Hematopoietic multipotent progenitor cell treated with erythropoietin and hydrocortisone succinate and interleukin-3 and kit ligand, for 15 days (in vitro differentiated cells): ENCODE measurements at regions not wholly inside any gene's neighbourhood (a gene's known extent, or its start where the extent isn't known, plus 50 kb on each side); places are given as distances from the start of the nearest gene placed in this dataset.
"Not testable (repeated sequence)": the region's sequence is repeated elsewhere in the genome, so short reads cannot be mapped to it uniquely, and the experiment has no call there.

ENCODE experiments used
- DNase-seq: peaks from one replicate; pipeline ENCODE4 v3.0.0-alpha.2; 2015; ENCODE audit warnings: low spot score

DNA sequence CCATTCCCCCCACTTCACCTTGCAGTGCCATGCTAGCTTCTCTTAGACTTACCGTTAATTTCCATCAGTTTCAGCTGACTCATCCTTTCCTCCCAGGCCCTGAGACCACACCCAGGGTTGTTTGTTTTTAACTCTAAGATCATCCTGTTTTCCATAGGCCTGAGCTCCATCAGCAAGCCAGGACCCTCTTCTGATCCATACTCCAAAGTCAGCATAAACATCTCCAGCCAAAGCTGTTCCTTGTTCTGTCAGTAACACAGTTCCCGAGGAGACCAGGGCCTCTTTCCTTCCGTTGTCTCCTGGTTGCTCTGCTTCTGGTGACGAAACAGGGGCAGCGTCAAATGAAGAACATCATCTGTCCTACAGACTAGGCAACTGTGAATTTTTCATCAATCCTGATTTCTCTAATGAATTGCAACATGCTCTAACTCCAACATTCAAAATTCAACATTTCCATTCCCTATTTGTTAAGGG, 83.8 kb upstream of the HNF1B start:
- peak; percentile 46 for DNase-seq

DNA sequence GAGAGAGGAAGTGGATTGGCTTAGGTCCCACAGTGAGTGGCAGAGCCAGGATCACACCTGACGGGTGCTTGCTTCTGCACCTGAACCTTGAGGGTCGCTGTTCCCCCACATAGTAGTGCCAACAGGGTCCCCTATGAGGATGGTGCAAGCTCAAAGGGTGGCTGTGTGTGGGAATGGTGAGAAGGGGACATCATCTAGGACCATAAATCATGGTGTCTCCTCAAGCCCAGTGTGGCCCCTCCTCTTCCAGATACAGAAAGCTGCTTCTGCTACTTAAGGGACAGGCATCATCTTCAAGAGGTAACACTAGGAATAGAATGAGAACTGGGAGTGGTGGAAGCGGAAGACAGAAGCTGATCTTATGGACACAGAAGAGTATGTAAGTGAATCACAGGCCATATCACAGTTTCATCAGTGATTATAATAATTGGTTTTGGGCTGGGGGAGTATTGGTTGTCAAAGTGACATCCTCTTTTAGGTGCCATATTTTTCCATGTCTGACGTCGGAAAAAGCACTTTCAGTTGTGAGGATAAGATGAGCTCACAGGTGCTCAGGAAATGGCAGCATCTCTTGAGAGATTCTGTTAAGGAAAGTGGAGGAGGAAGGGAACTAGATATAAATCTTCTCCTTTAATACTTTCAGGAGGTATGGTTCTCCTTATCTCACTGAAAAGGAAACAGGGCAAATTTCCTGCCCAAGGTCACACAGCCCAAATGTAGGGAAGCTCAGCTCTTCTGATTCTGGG, 83.2 kb upstream of the HNF1B start:
- no peak for DNase-seq

DNA sequence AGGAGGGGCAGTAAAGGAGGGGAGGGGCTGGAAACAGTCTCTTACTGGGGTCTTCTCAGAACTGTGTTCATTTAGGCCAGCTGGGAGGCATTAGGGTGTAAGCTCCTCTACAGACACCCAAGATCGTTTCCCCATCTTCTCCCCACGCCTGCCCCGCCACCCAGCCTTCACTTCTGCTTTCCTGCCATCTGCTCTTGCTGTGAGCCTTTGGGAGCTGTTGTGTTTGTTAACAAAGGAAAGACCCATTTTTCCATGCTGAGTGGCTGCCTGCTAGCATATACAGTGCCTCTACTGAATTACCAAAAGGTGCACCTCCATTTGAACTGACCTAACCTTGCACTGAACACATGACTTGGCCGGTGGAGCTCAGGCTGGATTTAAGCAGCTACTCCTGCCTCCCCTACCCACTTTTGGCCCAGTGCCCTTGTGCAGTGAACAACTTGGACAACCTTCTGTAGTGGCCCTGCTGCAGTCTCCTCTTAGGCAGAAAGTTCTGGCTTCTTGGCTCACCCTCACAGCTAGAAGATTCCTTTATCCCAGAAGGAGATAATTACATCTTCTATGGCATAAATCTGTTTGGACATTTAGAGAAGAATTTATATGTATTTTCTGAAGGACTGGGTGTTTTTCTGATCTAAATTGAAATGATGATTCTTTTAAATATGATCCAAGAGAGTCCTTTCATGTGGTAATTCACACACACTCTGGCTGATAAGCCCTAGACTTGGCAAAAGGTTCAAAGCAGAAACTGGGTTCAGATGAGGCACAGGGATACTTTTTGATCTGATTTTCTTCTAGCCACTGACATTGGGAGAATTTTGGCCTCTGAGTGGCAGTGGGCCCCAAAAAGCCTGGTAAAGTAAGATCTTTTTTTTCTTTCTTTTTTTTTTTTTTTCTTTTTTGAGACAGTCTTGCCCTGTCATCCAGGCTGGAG, 81.9 kb upstream of the HNF1B start:
- DNase-seq, result no peak

- no peak for DNase-seq
These were observed 81.0 kb upstream of the HNF1B start for GRCh38 chr17:37825851-37826250.

DNA sequence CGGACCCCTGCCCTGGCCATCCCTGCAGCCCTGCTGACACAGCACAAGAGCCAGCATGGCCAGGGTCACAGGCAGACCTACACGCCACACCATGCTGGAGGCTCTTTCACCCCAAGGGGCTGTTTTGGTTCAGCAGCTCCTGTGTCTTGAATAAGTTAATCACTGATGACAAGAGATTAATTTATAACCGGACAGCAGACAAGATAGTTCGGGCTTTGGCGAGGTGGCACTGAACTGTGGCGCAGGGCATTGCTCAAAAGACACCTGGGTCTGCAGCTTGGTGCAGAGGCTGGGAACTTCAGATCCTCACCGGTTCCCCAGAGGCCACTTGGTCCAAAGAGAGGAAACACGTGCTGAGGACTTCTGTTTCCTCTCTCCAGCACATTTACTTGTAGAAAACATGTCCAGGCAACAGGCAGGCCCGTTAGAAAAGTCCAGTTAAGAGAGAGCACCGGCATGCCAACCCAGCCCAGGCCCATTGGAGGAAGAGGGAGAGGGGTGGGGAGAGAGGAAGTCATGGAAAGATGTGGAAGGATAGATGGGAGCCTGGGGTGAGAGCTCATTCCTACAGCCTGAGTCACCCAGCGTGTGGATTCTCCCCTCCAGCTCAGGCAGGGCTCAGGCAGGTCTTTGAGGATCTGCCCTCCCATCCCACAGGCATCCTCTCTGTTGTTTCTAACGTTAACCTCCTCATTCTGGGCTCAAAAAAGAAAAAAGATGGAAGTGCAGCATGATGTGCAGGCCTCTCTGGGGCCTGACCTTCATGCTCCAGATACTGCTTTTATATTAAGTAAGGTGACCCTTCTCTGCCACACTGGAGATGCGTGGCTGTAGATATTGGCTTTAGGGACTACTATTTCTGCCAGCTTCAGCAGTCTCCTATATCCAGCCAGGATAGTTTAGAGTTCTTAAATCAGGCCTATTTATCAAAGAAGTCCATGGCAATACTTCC, 80.0 kb upstream of the HNF1B start:
- no peak for DNase-seq

GRCh38 chr17:37823996-37824395, 79.1 kb upstream of the HNF1B start:
- no peak for DNase-seq

- DNase-seq, result no peak
These were observed 76.3 kb upstream of the HNF1B start for GRCh38 chr17:37820995-37821713.

- DNase-seq, result no peak
These were observed 75.6 kb upstream of the HNF1B start for GRCh38 chr17:37820313-37820994.

DNA sequence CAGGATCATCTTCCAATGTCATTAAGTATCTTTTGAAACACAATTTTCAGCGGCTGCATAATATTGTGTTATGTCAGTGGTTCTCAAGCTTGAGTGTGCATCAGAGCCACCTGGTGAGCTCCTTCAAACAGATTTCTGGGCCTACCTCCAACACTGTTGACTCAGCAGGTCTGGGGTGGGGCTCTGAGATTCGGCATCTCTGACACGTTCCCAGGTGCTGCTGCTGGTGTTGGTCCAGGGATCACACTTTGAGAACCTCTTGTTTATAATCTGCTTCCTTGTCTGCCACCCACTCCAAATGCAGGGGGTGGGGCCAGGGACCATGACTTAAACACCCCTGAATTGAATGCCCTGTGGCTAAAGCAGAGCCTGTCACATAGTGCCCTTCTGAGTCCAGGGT, 73.8 kb upstream of the HNF1B start:
- peak; percentile 16 for DNase-seq

DNA sequence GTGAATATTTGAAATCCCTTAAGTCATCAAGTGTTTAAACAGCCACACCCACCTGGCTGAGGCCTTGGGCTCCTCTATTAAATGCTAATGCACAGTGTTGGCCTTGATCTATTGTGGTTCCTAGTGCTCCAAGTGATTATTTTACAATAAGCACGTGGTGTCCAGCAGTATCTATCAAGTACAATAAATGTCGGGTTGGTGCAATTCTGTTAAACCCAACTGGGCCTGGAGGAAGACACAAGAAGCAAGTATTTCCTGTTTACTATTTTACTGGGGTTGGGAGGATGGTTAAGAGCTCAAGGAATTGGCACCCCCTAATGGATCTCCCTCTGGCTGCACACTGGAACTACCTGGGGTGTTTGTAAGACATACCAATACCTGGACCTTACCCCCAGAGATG, 72.1 kb upstream of the HNF1B start:
- DNase-seq, result no peak

GRCh38 chr17:37815536-37815935, 70.7 kb upstream of the HNF1B start:
- no peak for DNase-seq

- no peak for DNase-seq
These were observed 68.9 kb upstream of the HNF1B start for GRCh38 chr17:37813751-37814150.

DNA sequence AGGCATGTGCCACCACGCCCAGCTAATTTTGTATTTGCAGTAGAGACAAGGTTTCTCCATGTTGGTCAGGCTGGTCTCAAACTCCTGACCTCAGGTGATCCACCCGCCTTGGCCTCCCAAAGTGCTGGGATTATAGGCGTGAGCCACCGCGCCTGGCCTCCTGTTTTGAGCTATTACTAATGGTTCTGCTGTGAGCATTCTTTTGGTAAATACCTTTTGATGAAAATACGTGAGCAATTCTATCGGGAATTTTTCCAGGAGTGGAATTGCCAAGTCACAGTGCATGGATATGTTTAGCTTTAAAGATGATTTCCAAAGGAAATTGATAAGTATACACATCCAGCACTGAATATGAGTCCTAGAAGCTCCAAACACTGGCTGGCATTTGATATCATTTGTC, 64.0 kb upstream of the HNF1B start:
- not testable (repeated sequence) for DNase-seq

GRCh38 chr17:37802712-37803416, 58.0 kb upstream of the HNF1B start:
- DNase-seq, result no peak

DNA sequence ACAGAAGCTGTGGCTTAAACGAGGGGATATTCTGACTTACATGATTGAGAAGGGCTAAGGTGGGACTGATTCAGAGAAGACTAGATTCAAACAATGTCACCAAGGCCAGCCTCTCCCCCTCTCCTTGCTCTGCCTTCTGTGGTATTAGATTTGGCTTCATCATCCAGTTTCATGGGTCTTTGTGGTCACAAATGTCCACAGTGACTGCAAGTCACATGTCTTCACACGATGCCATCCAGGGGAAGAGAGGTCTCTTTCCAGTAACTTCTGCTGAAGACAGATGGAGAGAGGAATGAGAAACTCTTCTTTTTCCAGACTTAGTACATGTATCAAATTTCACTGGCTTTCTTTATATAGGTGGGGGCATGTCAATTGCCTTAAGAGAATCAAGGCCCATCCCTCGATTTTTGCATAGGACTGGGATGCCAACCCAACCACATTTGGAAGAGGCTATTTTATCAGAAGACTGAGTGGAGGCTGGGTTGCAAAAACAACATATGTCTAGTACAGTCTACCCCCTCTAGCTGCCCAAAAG, 57.3 kb upstream of the HNF1B start:
- DNase-seq, result no peak

DNA sequence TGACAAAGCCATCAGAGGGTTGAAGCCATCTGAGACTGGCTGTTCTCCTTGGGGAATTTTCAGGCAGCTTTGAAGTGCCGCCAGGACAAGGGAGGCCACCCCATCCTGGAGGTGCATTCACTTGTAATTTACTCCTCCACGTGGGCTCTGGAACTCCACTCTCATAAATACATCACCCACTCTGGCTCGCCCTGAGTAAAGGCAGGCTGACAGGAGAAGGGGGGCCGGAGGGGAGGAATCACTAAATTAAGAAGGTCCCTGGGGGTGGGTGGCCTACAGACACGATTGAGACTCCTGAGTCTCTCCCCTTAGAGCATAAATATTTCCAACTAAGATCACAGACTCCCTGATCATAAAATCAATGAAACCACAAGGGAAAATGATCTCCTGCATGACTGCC, 56.3 kb upstream of the HNF1B start:
- DNase-seq, result no peak

- no peak for DNase-seq
These were observed 52.3 kb upstream of the HNF1B start for GRCh38 chr17:37797206-37797605.

DNA sequence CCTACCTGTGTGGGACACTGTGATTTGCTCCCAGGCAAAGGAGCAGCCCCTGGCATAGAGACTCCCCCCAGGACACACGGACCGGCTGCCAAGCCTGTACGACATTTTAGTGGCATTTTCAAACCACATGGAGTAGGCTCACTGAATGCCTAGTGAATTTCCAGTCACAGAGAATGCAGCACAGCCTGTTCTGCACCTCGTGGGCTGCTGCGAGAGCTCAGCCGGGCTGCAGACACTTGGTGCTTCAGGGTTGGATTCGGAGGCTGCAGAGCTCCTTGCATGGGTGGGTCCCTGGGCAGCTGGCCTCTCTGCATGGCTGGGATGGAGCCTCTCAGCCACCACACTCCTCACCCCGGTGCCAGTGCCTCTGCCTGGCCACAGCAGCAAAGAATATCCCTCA, 51.2 kb upstream of the HNF1B start:
- no peak for DNase-seq
